DMS 273 (cell line): ENCODE measurements at regions not wholly inside any gene's neighbourhood (a gene's known extent, or its start where the extent isn't known, plus 50 kb on each side); places are given as distances from the start of the nearest gene placed in this dataset.

Experiments
- DNase-seq: peaks from one replicate; lab custom pipeline; 2025; ENCODE audit not compliant: unreplicated experiment; lab: John Stamatoyannopoulos, UW

GRCh38 chrX:39741904-39742303, 355.9 kb downstream of the BCOR start:
- no peak for DNase-seq

DNA sequence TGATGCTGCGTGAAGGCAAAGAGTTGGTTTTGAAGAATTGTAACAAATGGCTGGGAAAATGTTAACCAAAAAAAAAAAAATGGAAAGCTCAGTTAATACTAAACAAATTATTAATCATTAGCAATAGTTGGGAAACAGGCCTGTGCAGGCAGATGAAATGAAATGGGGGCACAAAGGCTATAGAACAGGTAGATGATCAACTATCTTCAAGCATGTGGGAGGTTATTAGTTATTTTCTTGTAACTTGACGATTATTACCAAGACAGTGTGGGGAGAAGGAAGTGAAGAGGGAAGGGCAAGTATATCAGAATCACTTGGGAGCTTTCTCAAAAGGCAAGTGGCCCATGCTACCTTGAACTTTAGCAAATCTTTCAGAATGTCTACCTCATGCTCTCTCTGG, 351.9 kb downstream of the BCOR start:
- DNase-seq, result no peak

GRCh38 chrX:39749135-39749534, 348.6 kb downstream of the BCOR start:
- no peak for DNase-seq

DNA sequence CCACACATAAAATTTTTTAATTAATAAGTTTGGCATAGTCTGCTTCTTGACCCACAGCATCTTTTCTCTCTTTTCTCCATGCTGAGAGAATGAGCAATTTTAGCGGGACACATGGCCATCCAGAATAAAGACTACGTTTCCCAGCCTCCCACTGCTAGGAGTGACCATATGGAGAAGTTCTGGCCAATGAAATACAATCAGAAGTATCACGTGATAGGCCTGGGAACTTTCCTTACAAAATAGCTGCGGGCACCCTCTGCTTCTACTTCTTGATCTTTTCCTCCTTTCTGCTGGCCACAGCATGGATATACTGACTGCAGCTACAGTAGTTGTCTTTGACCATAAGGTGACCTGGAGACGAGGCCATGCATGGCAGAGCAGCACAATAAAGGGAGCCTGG, 348.0 kb downstream of the BCOR start:
- DNase-seq, result peak; percentile 43

DNA sequence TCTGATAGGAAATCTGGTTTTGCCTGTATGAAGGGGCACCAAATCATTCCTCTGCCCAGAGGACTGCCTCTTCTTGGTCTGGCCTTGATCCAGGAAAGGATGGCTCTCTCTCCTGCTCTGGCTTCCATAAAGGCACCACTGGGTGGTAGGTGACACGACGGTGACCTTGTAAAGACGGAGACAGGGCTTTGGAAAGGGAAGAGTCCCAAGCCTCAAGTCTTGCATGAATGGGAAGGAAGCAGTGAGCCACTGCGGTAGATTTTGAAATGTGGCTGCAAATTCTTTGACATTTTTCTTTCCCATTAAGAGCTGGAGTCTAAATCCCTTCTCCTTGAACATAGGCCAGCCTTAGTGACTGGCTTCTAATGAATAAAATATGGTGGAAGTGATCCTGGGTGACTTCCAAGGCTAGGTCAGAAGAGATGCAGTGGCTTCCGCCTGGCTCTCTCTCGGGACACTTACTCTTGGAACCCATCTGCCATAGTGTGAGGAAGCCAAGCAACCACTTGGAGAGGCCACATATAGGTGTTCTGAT, 347.4 kb downstream of the BCOR start:
- DNase-seq, result no peak

- no peak for DNase-seq
Measured at GRCh38 chrX:39750848-39751247, 346.9 kb downstream of the BCOR start.

- peak; percentile 92 for DNase-seq
Measured at GRCh38 chrX:39752815-39753214, 344.9 kb downstream of the BCOR start.

GRCh38 chrX:39753293-39753996, 344.3 kb downstream of the BCOR start:
- peak; percentile 37 for DNase-seq

DNA sequence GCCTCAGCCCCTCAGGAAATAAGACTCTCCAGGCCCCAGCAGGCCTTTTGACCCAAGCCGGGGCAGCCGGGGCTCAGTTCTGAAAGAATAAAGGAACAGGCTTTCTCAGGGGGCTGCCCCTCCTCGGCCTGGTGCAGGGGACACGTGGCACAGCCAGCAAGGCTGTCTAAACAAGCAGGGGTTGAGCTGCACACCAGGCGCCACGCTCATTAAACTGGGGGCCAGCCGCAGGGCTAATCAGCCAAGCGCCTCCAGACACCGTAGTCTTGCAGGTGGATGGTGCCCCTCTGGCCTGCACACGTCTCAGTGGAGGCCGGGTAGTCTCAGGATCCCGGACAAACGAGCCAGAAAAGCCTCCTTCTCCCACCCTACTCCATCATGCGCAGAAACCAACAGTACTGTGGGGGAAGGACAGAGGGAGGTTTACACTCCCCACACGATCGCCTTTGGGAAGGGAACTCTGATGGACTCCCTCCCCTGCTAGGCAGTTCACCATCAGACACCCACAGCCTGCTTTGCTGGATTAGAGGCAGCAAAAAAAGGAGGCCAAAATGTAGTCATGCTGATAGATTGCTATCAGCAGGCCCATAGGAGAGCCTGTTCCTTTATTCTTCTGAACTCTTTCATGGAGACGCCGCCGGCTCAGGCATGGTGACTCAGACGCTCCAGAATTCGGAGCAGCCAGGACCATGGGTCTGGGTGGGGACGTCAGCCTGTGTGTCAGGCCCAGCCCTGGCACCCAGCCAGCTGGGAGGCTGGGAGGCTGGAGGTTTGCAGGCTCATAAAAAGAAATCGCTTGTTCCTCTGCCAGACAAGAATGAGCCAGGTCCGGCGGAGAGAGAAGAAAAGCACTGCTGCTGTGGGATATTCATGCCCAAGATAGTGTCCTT, 342.4 kb downstream of the BCOR start:
- peak; percentile 74 for DNase-seq

DNA sequence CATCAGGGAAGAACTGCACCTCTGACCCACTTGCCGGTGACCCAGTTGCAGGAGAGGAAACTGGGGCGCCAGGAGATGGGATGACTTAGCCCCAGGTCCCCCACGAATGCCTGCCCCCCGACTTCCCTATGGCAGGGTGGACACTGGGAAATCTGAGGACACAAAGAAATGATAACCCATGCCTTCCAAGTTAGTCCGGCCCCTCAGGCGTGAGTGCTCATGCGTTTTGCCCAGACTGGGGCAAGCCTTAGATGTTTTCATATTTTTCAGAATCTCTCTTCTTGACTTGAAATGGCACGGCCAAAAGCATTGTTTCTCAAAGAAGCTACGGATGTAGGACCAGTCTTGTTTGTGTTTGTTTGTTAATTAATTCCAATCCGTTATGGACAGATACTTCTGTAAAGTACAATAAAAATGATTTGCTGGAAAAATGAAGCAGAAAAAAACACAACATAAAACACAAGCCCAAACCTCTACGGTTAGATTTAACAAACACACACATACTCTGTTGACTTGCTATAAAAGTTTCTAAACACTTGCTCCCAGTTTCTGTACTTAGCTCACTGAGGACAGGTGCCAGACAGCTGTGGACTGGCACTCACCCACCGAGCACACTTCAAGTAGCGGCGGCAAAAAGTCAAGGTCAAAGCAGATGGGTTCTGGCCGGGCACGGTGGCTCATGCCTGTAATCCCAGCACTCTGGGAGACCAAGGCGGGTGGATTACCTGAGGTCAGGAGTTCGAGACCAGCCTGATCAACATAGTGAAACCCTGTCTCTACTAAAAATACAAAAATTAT, 341.5 kb downstream of the BCOR start:
- no peak for DNase-seq

- no peak for DNase-seq
Measured at GRCh38 chrX:39757971-39758370, 339.8 kb downstream of the BCOR start.

- no peak for DNase-seq
Measured at GRCh38 chrX:39758791-39759525, 338.8 kb downstream of the BCOR start.

GRCh38 chrX:39759526-39760224, 338.1 kb downstream of the BCOR start:
- peak; percentile 52 for DNase-seq

DNA sequence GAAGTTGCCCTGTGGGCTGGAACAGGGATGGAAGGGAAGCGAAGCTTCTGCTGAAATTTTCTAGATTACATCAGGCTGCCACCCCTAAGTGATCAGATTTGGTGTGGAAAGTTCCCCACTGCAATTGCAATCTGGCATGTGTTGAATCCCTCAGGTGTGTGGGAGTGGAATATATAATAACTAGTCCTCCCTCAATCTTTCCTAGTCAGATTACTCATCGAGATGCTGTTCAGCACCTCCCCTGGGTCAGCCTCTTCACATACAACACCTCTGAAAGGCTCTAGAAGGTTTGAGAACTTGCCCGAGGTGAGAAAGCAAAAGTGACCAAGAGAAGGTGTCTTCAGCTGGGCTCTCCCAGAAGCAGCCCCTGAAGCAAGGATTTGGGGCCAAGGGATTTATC, 336.8 kb downstream of the BCOR start:
- no peak for DNase-seq

- DNase-seq, result no peak
Measured at GRCh38 chrX:39762266-39762841, 335.4 kb downstream of the BCOR start.

GRCh38 chrX:39764441-39764914, 333.3 kb downstream of the BCOR start:
- peak; percentile 77 for DNase-seq

- DNase-seq, result peak; percentile 63
Measured at GRCh38 chrX:39765327-39765726, 332.4 kb downstream of the BCOR start.

DNA sequence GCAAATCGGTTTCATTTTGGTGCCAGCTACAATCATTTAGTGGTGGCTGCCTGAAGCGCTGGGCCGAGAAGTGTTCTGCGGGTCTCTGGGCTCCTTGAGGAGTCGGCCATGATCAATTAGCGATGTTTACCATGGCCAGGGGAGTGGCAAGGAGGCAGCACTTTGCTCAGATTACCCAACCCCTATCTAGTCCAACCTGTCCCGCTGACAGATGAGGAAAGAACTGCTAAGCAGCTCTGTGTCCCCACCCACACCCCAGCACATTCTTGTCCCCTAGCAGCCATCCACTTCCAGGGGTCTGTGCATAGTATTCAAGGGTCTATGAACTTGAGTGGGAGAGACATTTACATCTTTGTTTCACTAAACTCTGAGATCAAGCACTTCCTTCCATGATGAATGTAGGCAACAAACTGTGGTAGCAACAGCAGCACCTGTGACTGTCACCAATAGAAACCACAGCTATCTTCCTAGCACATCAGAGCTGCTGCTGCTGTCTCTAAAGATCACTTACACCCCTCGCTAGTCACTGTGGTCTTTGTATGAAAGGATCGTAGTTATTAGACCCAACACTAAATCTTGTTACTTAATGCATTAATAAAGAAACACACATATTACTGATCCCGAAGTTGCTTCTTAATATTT, 331.6 kb downstream of the BCOR start:
- no peak for DNase-seq

- peak; percentile 53 for DNase-seq
Measured at GRCh38 chrX:39766855-39767254, 330.9 kb downstream of the BCOR start.
